HL-60 (cell line): ENCODE measurements at regions not wholly inside any gene's neighbourhood (a gene's known extent, or its start where the extent isn't known, plus 50 kb on each side); places are given as distances from the start of the nearest gene placed in this dataset.

ENCODE experiments used
- DNase-seq, 2 experiments: peaks; one replicate each; pipeline ENCODE4 v3.0.0-alpha.2; 2010 to 2020; ENCODE audit warnings: low read depth in 1 of 2, low spot score in 1 of 2
- H3K27ac ChIP-seq: fragments of 250-450 bp; sonication (Bioruptor Pico); replicated peaks from 2 replicates; pipeline ENCODE4 v1.5.1; 2020; ENCODE audit warnings: mild to moderate bottlenecking, moderate library complexity
- H3K27me3 ChIP-seq: fragments of 250-450 bp; sonication (Bioruptor Pico); 2 replicates; pipeline ENCODE4 v1.5.1; 2021; ENCODE audit warnings: mild to moderate bottlenecking, moderate library complexity; ENCODE audit not compliant: insufficient read depth, poor library complexity, severe bottlenecking
- H3K4me3 ChIP-seq: replicated peaks from 2 replicates; pipeline ENCODE4 v1.5.1; 2011; ENCODE audit warnings: mild to moderate bottlenecking, control low read depth, low read length; ENCODE audit not compliant: insufficient read depth
- GABPA ChIP-seq: IDR thresholded peaks from 2 replicates; pipeline ENCODE4 v1.6.1; 2012; ENCODE audit warnings: low read depth
- POLR2AphosphoS5 ChIP-seq: IDR thresholded peaks from 2 replicates; pipeline ENCODE4 v1.6.1; 2012; ENCODE audit warnings: low read depth
- SPI1 ChIP-seq: IDR thresholded peaks from 2 replicates; pipeline ENCODE4 v1.6.1; 2012; ENCODE audit warnings: low read depth, mild to moderate bottlenecking, borderline replicate concordance
- TF ChIP-seq, protein P1 (sequence below): IDR thresholded peaks from one replicate; pipeline ENCODE4 v1.5.1; 2011; ENCODE audit warnings: low read length, control low read depth, inconsistent platforms; ENCODE audit not compliant: insufficient read depth
- TF ChIP-seq, protein P2 (sequence below): IDR thresholded peaks from 2 replicates; pipeline ENCODE4 v1.6.1; 2012; ENCODE audit warnings: low read depth; ENCODE audit not compliant: insufficient replicate concordance

DNA sequence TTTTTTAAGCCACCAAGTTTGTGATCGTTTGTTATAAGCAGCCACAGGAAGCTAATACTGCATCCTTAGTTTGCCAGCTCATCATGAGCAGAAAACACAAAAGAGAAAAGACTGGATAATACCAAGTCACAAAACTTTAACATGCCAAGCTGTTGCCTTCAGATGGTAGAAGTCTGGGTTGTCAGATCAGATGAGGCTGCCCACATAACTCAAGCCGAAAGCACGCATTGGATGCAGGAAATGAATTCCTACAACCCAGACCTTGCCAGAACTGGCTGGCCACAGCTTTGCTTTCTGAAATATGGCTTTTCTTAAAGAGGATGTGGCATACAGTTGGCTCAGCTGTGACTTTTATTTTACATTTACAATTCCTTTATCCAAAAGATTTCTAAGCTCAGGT lies 118.3 kb upstream of the NEO1 start:
- no peak overlapping the region for H3K4me3 ChIP-seq
- no peak for DNase-seq
- no peak overlapping the region for H3K27ac ChIP-seq
- H3K27me3 ChIP-seq, result no peaks in the 10 kb centered on the region
- no peak for TF ChIP-seq GABPA
- no peak for TF ChIP-seq SPI1
- TF ChIP-seq, protein P1, sequence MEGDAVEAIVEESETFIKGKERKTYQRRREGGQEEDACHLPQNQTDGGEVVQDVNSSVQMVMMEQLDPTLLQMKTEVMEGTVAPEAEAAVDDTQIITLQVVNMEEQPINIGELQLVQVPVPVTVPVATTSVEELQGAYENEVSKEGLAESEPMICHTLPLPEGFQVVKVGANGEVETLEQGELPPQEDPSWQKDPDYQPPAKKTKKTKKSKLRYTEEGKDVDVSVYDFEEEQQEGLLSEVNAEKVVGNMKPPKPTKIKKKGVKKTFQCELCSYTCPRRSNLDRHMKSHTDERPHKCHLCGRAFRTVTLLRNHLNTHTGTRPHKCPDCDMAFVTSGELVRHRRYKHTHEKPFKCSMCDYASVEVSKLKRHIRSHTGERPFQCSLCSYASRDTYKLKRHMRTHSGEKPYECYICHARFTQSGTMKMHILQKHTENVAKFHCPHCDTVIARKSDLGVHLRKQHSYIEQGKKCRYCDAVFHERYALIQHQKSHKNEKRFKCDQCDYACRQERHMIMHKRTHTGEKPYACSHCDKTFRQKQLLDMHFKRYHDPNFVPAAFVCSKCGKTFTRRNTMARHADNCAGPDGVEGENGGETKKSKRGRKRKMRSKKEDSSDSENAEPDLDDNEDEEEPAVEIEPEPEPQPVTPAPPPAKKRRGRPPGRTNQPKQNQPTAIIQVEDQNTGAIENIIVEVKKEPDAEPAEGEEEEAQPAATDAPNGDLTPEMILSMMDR, result no peak
- no peak for TF ChIP-seq POLR2AphosphoS5
- TF ChIP-seq, protein P2, sequence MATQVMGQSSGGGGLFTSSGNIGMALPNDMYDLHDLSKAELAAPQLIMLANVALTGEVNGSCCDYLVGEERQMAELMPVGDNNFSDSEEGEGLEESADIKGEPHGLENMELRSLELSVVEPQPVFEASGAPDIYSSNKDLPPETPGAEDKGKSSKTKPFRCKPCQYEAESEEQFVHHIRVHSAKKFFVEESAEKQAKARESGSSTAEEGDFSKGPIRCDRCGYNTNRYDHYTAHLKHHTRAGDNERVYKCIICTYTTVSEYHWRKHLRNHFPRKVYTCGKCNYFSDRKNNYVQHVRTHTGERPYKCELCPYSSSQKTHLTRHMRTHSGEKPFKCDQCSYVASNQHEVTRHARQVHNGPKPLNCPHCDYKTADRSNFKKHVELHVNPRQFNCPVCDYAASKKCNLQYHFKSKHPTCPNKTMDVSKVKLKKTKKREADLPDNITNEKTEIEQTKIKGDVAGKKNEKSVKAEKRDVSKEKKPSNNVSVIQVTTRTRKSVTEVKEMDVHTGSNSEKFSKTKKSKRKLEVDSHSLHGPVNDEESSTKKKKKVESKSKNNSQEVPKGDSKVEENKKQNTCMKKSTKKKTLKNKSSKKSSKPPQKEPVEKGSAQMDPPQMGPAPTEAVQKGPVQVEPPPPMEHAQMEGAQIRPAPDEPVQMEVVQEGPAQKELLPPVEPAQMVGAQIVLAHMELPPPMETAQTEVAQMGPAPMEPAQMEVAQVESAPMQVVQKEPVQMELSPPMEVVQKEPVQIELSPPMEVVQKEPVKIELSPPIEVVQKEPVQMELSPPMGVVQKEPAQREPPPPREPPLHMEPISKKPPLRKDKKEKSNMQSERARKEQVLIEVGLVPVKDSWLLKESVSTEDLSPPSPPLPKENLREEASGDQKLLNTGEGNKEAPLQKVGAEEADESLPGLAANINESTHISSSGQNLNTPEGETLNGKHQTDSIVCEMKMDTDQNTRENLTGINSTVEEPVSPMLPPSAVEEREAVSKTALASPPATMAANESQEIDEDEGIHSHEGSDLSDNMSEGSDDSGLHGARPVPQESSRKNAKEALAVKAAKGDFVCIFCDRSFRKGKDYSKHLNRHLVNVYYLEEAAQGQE, result no peak

DNA sequence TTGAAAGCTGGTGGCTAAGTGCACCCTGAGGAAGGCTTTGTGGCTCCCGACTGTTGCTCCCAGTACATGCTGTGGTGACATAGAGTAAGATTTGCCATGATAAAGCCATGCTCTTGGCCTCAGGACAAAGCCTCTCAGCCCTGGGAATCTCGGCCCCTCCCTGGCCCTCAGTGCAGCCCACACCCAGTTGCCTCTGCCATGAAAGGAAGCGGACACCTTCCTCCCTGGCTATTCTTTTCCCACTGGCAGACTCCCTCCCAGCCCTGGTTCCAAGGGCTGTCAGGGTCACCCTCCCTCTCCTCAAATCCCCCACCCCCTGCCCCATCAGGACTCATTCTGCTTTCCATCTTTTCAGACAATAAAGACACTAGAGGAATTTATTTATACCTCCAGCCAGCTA lies 119.8 kb upstream of the NEO1 start:
- H3K27ac ChIP-seq, result no peak overlapping the region
- no peak overlapping the region for H3K4me3 ChIP-seq
- no peak for DNase-seq
- TF ChIP-seq, protein P2, result no peak
- no peak for TF ChIP-seq GABPA
- TF ChIP-seq SPI1, result no peak
- TF ChIP-seq, protein P1, result no peak
- no peak for TF ChIP-seq POLR2AphosphoS5
- no peaks in the 10 kb centered on the region for H3K27me3 ChIP-seq

DNA sequence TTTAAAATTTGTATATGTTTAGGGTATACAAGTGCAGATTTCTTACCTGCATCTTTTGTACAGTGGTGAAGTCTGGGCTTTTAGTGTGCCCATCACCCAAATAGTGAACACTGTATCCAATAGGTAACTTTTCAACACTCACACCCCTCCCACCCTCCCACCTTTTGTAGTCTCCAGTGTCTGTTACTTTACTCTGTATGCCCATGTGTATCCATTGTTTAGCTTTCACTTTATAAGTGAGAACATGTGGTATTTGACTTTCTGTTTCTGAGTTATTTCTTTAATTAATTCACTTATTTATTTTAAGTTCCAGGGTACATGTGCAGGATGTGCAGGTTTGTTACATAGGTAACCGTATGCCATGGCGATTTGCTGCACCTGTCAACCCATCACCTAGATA lies 124.8 kb upstream of the NEO1 start:
- TF ChIP-seq POLR2AphosphoS5, result no peak
- TF ChIP-seq, protein P1, result no peak
- TF ChIP-seq, protein P2, result no peak
- no peak for TF ChIP-seq SPI1
- TF ChIP-seq GABPA, result no peak
- DNase-seq, result no peak
- H3K27me3 ChIP-seq, result no peaks in the 10 kb centered on the region
- H3K27ac ChIP-seq, result no peak overlapping the region
- no peak overlapping the region for H3K4me3 ChIP-seq
